Prostate gland (tissue), 2 donors: ENCODE measurements at regions not wholly inside any gene's neighbourhood (a gene's known extent, or its start where the extent isn't known, plus 50 kb on each side); places are given as distances from the start of the nearest gene placed in this dataset.

Experiments
- DNase-seq: peaks from one replicate; pipeline ENCODE4 v3.0.0-alpha.2; 2019; ENCODE audit warnings: low spot score
- H3K27ac ChIP-seq, 2 donors: fragments of 200-600 bp; sonication (generic); 2 replicates each; pipeline ENCODE4 v1.5.1; 2017 to 2019
- H3K27me3 ChIP-seq: fragments of 200-600 bp; sonication (generic); replicated peaks from 2 replicates; pipeline ENCODE4 v1.5.1; 2019; ENCODE audit not compliant: insufficient read depth
- H3K36me3 ChIP-seq, 2 donors: fragments of 200-600 bp; sonication (generic); 1 replicate in 1 of 2; 2 replicates in 1 of 2; pipeline versions ENCODE4 v1.5.1 to v1.8.1; 2017 to 2019
- H3K4me1 ChIP-seq: fragments of 200-600 bp; sonication (generic); replicated peaks from 2 replicates; pipeline ENCODE4 v1.5.1; 2019
- H3K4me3 ChIP-seq, 2 donors: fragments of 200-600 bp; sonication (generic); 2 replicates each; pipeline ENCODE4 v1.5.1; 2017 to 2019
- H3K9me3 ChIP-seq: fragments of 200-600 bp; sonication (generic); 2 replicates; pipeline ENCODE4 v1.5.1; 2017
- CTCF ChIP-seq, 4 experiments: fragments of 200-600 bp in 2 of 4; fragments of 450-650 bp in 2 of 4; sonication (generic) in 2 of 4; IDR thresholded peaks; 1 replicate in 3 of 4; 2 replicates in 1 of 4; pipeline ENCODE4 v1.5.1; 2016 to 2019; ENCODE audit warnings: antibody characterized with exemption in 4 of 4, mild to moderate bottlenecking in 2 of 4, moderate library complexity in 2 of 4
- POLR2A ChIP-seq: fragments of 450-650 bp; IDR thresholded peaks from one replicate; pipeline ENCODE4 v1.6.1; 2016; ENCODE audit warnings: antibody characterized with exemption, mild to moderate bottlenecking
- POLR2AphosphoS5 ChIP-seq: sonication (generic); formaldehyde crosslinking; IDR thresholded peaks from one replicate; pipeline ENCODE4 v1.6.1; 2017; ENCODE audit warnings: antibody characterized with exemption
- WGBS: methylation state at CpG from one replicate; pipeline ENCODE4 v1.1.5; 2018; 5-methylcytosine and 5-hydroxymethylcytosine counted together
- intact Hi-C: fragments of 100-400 bp; cut with DNase I; formaldehyde crosslinking; loops from one replicate; pipeline ENCODE4 v1.14.2; 2022
- small RNA-seq, 2 donors: library from RNA; depleted of rRNA; stranded (forward); fragments of <200 nt; gene quantifications; one replicate each; pipeline ENCODE3, GENCODE V24; 2016

DNA sequence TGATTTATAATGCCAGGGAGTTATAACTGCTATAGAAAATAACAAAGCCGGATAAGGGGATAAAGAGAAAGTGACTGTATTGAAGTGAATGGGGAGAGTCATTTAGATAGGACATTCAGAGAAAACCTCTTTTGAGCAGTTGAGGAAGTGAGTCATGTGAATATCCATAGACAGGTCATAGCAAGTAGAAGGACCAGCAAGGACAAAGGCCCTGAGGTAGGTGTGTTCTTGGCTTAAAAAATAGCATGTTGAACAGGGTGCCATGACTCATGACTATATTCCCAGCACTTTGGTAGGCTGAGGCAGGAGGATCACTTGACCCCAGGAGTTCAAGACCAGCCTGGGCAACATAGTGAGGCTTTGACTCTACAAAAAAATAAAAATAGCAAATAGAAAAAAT lies 51.5 kb upstream of the RAP1B start:
- intact Hi-C loops: no loop called here
- no peaks in the 10 kb centered on the region for H3K4me1 ChIP-seq
- H3K9me3 ChIP-seq: no peaks in the 10 kb centered on the region
- TF ChIP-seq CTCF (IDR thresholded peaks at IDR 0.05): no peak
- no peak for TF ChIP-seq POLR2A
- TF ChIP-seq POLR2AphosphoS5: no peak
- 95% methylated on average over 1 of the region's 1 CpG for WGBS
- DNase-seq: no peak
- no peak overlapping the region for H3K27ac ChIP-seq
- H3K27me3 ChIP-seq: no peaks in the 10 kb centered on the region
- no peak overlapping the region for H3K4me3 ChIP-seq
- H3K36me3 ChIP-seq: no peaks in the 10 kb centered on the region

GRCh38 chr12:68559984-68560850 lies 50.5 kb upstream of the RAP1B start:
- Histone ChIP-seq H3K27ac (no peak overlapping the region), H3K9me3 (no peaks in the 10 kb centered on the region), H3K36me3 (no peaks in the 10 kb centered on the region), H3K27me3 (no peaks in the 10 kb centered on the region), H3K4me1 (no peaks in the 10 kb centered on the region), H3K4me3 (no peak overlapping the region)
- no peak for DNase-seq
- TF ChIP-seq CTCF (IDR thresholded peaks at IDR 0.05) (no peak), POLR2A (no peak), POLR2AphosphoS5 (no peak)
- intact Hi-C loops: no loop called here
- WGBS: 58% methylated on average over 8 of the region's 8 CpGs

DNA sequence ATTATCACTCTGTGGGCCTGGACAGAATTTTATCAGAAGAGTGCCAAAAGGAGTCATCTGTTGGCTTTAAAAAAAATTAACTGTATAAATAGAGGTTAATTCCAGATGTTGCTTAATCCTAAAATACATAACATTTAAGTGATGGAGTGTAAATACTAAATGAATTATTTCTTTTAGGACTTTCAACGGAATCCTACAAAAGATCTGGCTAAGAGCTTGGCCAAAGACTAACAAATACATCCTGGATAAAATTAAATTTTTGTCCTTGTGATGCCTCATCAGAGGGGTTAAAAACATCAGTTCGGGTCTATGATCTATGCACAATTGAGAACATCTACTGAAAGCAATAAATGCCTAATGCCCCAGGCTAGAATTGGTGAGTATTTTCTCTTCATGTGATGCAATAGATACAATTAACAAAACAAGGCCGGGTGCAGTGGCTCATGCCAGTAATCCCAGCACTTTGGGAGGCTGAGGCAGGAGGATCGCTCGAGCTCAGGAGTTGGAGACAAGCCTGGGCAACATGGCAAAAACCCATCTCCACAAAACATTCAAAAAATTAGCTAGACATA lies 49.8 kb upstream of the RAP1B start:
- H3K27ac ChIP-seq: no peak overlapping the region

More for the DNA sequence above, 49.8 kb upstream of the RAP1B start:
- intact Hi-C loops: no loop called here
- TF ChIP-seq CTCF (IDR thresholded peaks at IDR 0.05): no peak
- no peak for TF ChIP-seq POLR2AphosphoS5
- TF ChIP-seq POLR2A: no peak
- 71% methylated on average over 5 of the region's 5 CpGs for WGBS
- no peak overlapping the region for H3K4me3 ChIP-seq
- H3K27me3 ChIP-seq: no peaks in the 10 kb centered on the region
- H3K4me1 ChIP-seq: no peaks in the 10 kb centered on the region
- no peak for DNase-seq
- no peaks in the 10 kb centered on the region for H3K36me3 ChIP-seq
- no peaks in the 10 kb centered on the region for H3K9me3 ChIP-seq

Small RNA genes in the stretch of these regions (small RNA-seq; reads per million reads assigned to genes)
- 0 reads per million in 2 donors for gene AC008033.2
